Left lung (tissue), 4 donors: ENCODE measurements at regions not wholly inside any gene's neighbourhood (a gene's known extent, or its start where the extent isn't known, plus 50 kb on each side); places are given as distances from the start of the nearest gene placed in this dataset.

ENCODE experiments used
- ATAC-seq: fragments of 200-7000 bp; cut with Tn5 transposase; one replicate; pipeline ENCODE4 v1.9.1; 2020; ENCODE audit warnings: moderate library complexity
- DNase-seq, 4 donors: peaks; one replicate each; pipeline ENCODE4 v3.0.0-alpha.2; 2013 to 2020
- H3K27ac ChIP-seq, 2 donors: fragments of 200-600 bp; sonication (generic) in 1 of 2; one replicate each; pipeline versions ENCODE4 v1.5.0 to v1.8.0; 2020 to 2021
- H3K27me3 ChIP-seq, 2 donors: fragments of 200-600 bp; sonication (generic) in 1 of 2; one replicate each; pipeline versions ENCODE4 v1.5.0 to v1.8.0; 2020 to 2021
- H3K36me3 ChIP-seq, 2 donors: fragments of 200-600 bp; sonication (generic) in 1 of 2; one replicate each; pipeline versions ENCODE4 v1.5.0 to v1.8.0; 2020 to 2021
- H3K4me1 ChIP-seq, 2 donors: fragments of 200-600 bp; one replicate each; pipeline ENCODE4 v1.8.0; 2021
- H3K4me3 ChIP-seq, 2 donors: fragments of 200-600 bp; sonication (generic) in 1 of 2; one replicate each; pipeline versions ENCODE4 v1.5.0 to v1.8.0; 2020 to 2021; ENCODE audit warnings: mild to moderate bottlenecking in 1 of 2
- H3K9me3 ChIP-seq, 2 donors: fragments of 200-600 bp; sonication (generic) in 1 of 2; one replicate each; pipeline versions ENCODE4 v1.5.0 to v1.8.0; 2020 to 2021
- intact Hi-C, 2 donors: fragments of 100-400 bp; cut with DNase I; formaldehyde crosslinking; loops; one replicate each; pipeline versions ENCODE4 v1.11.2 to v1.14.2; 2022
- TF ChIP-seq, protein P1 (sequence below), 2 donors: fragments of 200-600 bp; sonication (generic) in 1 of 2; IDR thresholded peaks; one replicate each; pipeline versions ENCODE4 v1.5.0 to v1.8.0; 2021; ENCODE audit warnings: antibody characterized with exemption in 2 of 2
- donor health status: DM: no; HTN: yes; CAD: no.
- donor health status: DM: no; HTN: no; CAD: no.

DNA sequence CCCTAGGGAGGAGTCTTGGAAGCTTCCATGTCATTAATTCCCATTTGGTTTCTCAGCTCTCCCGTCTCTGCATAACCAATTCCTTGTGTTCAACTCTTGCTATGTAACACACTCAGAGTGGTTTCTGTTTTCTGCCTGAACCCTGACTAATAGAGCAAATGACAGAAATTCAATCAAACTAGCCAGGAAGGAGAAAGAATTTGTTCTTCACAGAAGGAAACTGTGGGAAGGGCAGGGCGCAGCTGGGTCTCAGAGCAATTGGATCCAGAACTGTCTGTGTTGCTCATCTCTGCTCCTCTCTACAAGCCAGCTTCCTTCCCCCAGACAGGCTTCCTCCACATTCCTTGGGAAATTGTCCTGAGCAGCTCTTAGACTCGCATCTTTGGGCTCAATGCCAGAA lies 269.8 kb downstream of the TNS1 start:
- Histone ChIP-seq H3K9me3 (no peaks in the 10 kb centered on the region), H3K36me3 (no peaks in the 10 kb centered on the region), H3K27me3 (no peaks in the 10 kb centered on the region), H3K27ac (peak overlapping the region in 1 of 2 donors; percentile 13), H3K4me3 (no peak overlapping the region), H3K4me1 (peaks cover 0 to 4% of the 10 kb centered on the region in 2 donors)
- TF ChIP-seq, protein P1, sequence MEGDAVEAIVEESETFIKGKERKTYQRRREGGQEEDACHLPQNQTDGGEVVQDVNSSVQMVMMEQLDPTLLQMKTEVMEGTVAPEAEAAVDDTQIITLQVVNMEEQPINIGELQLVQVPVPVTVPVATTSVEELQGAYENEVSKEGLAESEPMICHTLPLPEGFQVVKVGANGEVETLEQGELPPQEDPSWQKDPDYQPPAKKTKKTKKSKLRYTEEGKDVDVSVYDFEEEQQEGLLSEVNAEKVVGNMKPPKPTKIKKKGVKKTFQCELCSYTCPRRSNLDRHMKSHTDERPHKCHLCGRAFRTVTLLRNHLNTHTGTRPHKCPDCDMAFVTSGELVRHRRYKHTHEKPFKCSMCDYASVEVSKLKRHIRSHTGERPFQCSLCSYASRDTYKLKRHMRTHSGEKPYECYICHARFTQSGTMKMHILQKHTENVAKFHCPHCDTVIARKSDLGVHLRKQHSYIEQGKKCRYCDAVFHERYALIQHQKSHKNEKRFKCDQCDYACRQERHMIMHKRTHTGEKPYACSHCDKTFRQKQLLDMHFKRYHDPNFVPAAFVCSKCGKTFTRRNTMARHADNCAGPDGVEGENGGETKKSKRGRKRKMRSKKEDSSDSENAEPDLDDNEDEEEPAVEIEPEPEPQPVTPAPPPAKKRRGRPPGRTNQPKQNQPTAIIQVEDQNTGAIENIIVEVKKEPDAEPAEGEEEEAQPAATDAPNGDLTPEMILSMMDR (IDR thresholded peaks at IDR 0.05): no peak
- intact Hi-C loops: no loop called here
- ATAC-seq (peak; percentile 22), DNase-seq (no peak)

DNA sequence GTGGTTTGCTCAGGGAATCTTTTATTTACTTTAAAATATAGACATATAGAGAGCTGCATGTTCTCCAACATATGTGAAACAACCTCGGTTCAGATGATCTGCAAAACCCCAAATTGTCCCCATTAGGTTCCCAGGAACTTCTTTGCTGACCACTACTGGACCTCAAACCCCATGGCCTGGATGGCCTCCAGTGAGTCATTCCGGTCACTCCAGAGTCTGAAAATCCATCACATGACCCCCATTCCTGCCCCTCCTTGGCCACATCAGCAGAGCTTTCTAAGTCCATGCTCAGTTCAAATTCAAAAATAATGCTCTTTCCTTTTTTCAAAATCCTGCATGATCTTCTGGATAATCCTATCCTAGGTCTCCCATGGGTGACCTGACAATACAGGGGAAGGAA lies 271.0 kb downstream of the TNS1 start:
- DNase-seq (no peak), ATAC-seq (no peak)
- H3K4me1 ChIP-seq: peaks cover 0 to 4% of the 10 kb centered on the region in 2 donors
- no peak overlapping the region for H3K4me3 ChIP-seq
- H3K27me3 ChIP-seq: no peaks in the 10 kb centered on the region
- TF ChIP-seq, protein P1 (IDR thresholded peaks at IDR 0.05): no peak
- intact Hi-C loops: no loop called here
- H3K9me3 ChIP-seq: no peaks in the 10 kb centered on the region
- no peak overlapping the region for H3K27ac ChIP-seq
- no peaks in the 10 kb centered on the region for H3K36me3 ChIP-seq

DNA sequence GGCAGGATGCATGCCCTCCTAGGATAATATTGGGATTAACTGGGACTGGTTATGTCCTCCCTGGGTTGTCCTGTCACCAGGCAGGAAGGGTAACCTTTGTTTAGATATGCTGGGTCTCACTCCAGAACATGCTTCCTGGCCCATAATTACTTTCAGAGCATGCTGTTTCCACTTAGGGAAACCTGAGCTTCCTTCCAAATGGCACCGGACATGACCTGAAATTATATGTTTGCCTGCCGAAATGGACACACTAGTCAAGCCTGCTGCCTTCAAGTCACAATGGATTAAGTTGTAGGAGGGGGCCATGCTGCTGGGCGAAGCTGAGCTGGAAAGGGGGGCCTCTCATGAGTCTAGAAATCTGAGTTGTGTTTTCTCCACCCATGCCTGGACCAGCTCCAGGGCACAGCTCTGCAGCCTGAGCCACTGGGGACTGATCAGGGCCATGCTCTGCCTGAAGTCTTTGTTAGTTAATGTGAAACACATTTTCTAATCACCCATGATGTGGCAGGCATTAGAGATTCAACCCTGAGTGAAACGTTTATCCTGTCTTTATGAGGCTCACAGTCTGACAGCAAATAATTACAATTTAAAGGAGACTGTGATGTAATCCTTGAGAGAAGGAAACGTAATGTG lies 273.3 kb downstream of the TNS1 start:
- DNase-seq (peak in 2 of 4 donors; percentile 26 to 52), ATAC-seq (peak; percentile 14)
- H3K9me3 ChIP-seq: no peaks in the 10 kb centered on the region
- H3K4me3 ChIP-seq: no peak overlapping the region
- H3K36me3 ChIP-seq: no peaks in the 10 kb centered on the region
- intact Hi-C loops: no loop called here
- H3K27me3 ChIP-seq: no peaks in the 10 kb centered on the region
- TF ChIP-seq, protein P1 (IDR thresholded peaks at IDR 0.05): no peak
- no peak overlapping the region for H3K27ac ChIP-seq
- H3K4me1 ChIP-seq: no peaks in the 10 kb centered on the region

DNA sequence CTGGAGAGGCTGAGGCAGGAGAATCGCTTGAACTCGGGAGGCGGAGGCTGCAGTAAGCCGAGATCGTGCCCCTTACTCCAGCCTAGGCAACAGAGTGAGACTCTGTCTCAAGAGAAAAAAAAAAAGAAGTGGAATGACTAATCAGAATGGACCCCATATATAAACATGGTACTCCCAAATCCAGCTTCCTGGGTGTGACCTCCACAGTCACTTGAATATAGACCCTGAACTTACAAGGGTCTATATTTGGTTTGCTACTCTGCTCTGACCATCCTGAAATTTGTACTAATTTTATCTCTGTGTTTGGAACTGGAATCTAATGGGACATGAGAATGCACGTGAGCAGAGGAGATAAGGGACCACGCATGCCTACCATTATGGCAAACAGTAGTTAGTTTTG lies 275.0 kb downstream of the TNS1 start:
- Histone ChIP-seq H3K4me3 (no peak overlapping the region), H3K27ac (no peak overlapping the region), H3K4me1 (no peaks in the 10 kb centered on the region), H3K36me3 (no peaks in the 10 kb centered on the region), H3K9me3 (no peaks in the 10 kb centered on the region), H3K27me3 (no peaks in the 10 kb centered on the region)
- no peak for ATAC-seq
- intact Hi-C loops: no loop called here
- TF ChIP-seq, protein P1 (IDR thresholded peaks at IDR 0.05): no peak
- no peak for DNase-seq

DNA sequence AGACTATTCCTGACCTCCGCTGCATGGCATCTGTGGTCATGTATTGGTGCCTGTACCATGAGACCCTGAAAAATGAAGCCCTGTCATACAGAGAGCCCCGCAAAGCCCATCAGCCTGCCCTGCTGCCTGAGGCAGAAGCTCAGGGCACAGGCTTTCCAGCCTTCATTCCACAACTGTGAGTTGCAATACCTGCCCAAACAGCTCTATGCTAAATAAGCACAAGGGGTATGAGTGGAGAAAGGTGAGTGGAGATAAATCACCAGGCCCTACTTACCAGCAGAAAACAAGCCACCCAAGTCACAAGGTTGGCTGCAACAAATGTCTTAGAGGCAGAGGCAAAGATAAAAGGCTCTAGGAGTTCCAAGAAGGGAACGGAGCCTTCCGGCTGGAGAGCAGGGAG lies 277.4 kb downstream of the TNS1 start:
- intact Hi-C loops: no loop called here
- Histone ChIP-seq H3K9me3 (no peaks in the 10 kb centered on the region), H3K4me1 (no peaks in the 10 kb centered on the region), H3K36me3 (no peaks in the 10 kb centered on the region), H3K4me3 (no peak overlapping the region), H3K27ac (no peak overlapping the region), H3K27me3 (no peaks in the 10 kb centered on the region)
- ATAC-seq: no peak
- DNase-seq: no peak
- TF ChIP-seq, protein P1 (IDR thresholded peaks at IDR 0.05): no peak
